Tibial nerve (tissue), 4 donors: ENCODE measurements at regions not wholly inside any gene's neighbourhood (a gene's known extent, or its start where the extent isn't known, plus 50 kb on each side); places are given as distances from the start of the nearest gene placed in this dataset.

Experiments used
- CTCF ChIP-seq, 5 experiments: fragments of 200-600 bp in 3 of 5; fragments of 450-650 bp in 2 of 5; sonication (generic) in 3 of 5; IDR thresholded peaks; one replicate each; pipeline ENCODE4 v1.5.1; 2016 to 2019; ENCODE audit warnings: antibody characterized with exemption in 5 of 5, mild to moderate bottlenecking in 3 of 5, moderate library complexity in 2 of 5
- EP300 ChIP-seq, 2 donors: sonication (generic); formaldehyde crosslinking; IDR thresholded peaks; one replicate each; pipeline ENCODE4 v1.6.1; 2017; ENCODE audit warnings: antibody characterized with exemption in 2 of 2, mild to moderate bottlenecking in 1 of 2
- POLR2A ChIP-seq, 2 donors: fragments of 450-650 bp; IDR thresholded peaks; one replicate each; pipeline ENCODE4 v1.6.1; 2017; ENCODE audit warnings: antibody characterized with exemption in 2 of 2, mild to moderate bottlenecking in 2 of 2, moderate library complexity in 2 of 2

DNA sequence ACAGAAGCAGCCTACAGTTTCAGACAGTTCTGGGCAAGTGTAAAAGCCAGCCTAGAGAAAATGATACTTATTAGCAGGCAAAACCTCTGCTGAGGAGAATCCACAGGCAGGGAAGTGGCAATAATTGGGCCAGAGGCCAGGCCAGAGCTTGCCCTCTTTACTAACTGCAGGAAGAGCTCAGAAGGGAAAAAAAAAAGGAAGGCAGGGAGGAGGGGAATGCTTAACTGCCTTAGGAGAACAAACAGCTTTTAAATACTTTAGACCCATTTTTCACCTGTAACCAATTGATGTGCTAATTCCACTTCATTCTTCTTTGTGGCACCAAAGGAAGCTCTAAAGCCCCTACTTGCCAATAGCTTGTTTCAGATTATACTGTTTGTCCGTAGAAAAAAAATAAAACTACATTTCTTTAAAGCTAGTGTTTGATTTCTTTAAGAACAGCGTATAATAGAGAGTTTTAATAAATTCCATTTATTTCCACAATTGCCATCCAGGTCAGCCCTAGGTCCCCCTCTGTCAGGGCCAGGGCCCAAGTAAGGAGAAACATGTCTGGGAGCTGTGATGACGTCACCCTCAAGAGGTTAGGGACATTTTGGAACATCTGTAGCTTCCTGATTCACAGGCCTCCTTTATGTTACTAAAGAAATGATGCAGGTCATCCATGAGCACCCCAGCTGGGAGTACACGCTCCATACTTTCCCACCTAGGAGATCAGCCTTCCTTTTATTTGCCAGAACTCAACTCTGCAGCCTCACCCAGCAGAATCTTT lies 384.3 kb downstream of the CDC5L start:
- TF ChIP-seq CTCF (IDR thresholded peaks at IDR 0.05) (no peak), POLR2A (IDR thresholded peaks at IDR 0.05) (no peak), EP300 (IDR thresholded peaks at IDR 0.05) (no peak)
